Transverse colon (tissue), 4 donors: ENCODE measurements at regions not wholly inside any gene's neighbourhood (a gene's known extent, or its start where the extent isn't known, plus 50 kb on each side); places are given as distances from the start of the nearest gene placed in this dataset.

ENCODE experiments used
- DNase-seq: peaks from one replicate; pipeline ENCODE4 v3.0.0-alpha.2; 2019
- H3K27ac ChIP-seq, 4 donors: fragments of 200-600 bp; sonication (generic); 2 replicates each; pipeline ENCODE4 v1.5.1; 2016 to 2018; ENCODE audit warnings: inconsistent platforms in 4 of 4
- H3K27me3 ChIP-seq: fragments of 200-600 bp; sonication (generic); 2 replicates; pipeline ENCODE4 v1.5.1; 2017; ENCODE audit warnings: inconsistent platforms
- H3K36me3 ChIP-seq, 4 donors: fragments of 200-600 bp; sonication (generic); 2 replicates each; pipeline ENCODE4 v1.5.1; 2017 to 2019; ENCODE audit warnings: inconsistent platforms in 4 of 4
- H3K4me1 ChIP-seq, 4 donors: fragments of 200-600 bp; sonication (generic); 2 replicates each; pipeline ENCODE4 v1.5.1; 2017 to 2020; ENCODE audit warnings: inconsistent platforms in 4 of 4
- H3K4me3 ChIP-seq, 4 donors: fragments of 200-600 bp; sonication (generic); 1 replicate in 1 of 4; 2 replicates in 3 of 4; pipeline versions ENCODE4 v1.5.1 to v1.6.1; 2017 to 2019; ENCODE audit warnings: inconsistent platforms in 4 of 4
- H3K9me3 ChIP-seq, 2 donors: fragments of 200-600 bp; sonication (generic); 2 replicates each; pipeline ENCODE4 v1.5.1; 2017 to 2019; ENCODE audit warnings: inconsistent platforms in 2 of 2
- EP300 ChIP-seq: sonication (generic); formaldehyde crosslinking; IDR thresholded peaks from one replicate; pipeline ENCODE4 v1.6.1; 2017; ENCODE audit warnings: antibody characterized with exemption, low read depth
- POLR2A ChIP-seq: fragments of 450-650 bp; IDR thresholded peaks from one replicate; pipeline ENCODE4 v1.6.1; 2016; ENCODE audit warnings: antibody characterized with exemption, mild to moderate bottlenecking, moderate library complexity
- POLR2AphosphoS5 ChIP-seq, 3 donors: sonication (generic); formaldehyde crosslinking; IDR thresholded peaks; one replicate each; pipeline ENCODE4 v1.6.1; 2016; ENCODE audit warnings: antibody characterized with exemption in 3 of 3
- WGBS, 2 donors: methylation state at CpG; one replicate each; pipeline ENCODE4 v1.1.5; 2018; ENCODE audit warnings: low coverage in 1 of 2; 5-methylcytosine and 5-hydroxymethylcytosine counted together
- in situ Hi-C, 4 donors: fragments of 200-750 bp; cut with MboI; loops; one replicate each; pipeline versions ENCODE4 v1.15.0 to v1.15.1; 2017; ENCODE audit warnings: low sequenced_read_pairs in 3 of 4, low pct_ligation_motif_present in 1 of 4, low pct_unique_long_range_greater_than_20kb in 1 of 4
- intact Hi-C: fragments of 100-400 bp; cut with DNase I; formaldehyde crosslinking; loops from one replicate; pipeline ENCODE4 v1.15.1; 2023; ENCODE audit warnings: low total_unique reads
- TF ChIP-seq, protein P1 (sequence below), 5 experiments: fragments of 200-600 bp in 3 of 5; fragments of 450-650 bp in 2 of 5; sonication (generic) in 3 of 5; IDR thresholded peaks; 1 replicate in 2 of 5; 2 replicates in 3 of 5; pipeline ENCODE4 v1.5.1; 2016 to 2017; ENCODE audit warnings: antibody characterized with exemption in 5 of 5, inconsistent platforms in 3 of 5, mild to moderate bottlenecking in 2 of 5, moderate library complexity in 1 of 5

DNA sequence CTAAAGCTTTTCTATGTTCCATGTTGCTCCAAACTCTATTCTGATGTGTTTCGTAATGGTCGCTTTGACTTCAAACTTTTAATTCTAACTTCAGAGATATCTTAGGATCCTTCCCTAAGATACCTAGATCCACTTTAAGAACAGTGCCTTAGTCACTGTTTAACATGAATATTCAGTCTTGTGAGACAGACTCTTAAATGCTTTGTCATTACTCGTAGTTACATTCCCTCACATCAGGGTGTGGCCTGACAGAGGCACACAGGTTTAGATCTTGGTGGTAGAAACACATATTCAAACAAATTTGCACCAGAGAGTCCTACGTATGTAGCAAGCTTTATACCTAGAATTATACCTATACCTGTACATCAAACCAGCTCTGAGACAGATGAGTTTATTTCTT is 687.0 kb upstream of the C9orf72 start:
- H3K4me1 ChIP-seq = no peaks in the 10 kb centered on the region
- no peaks in the 10 kb centered on the region for H3K27me3 ChIP-seq
- H3K36me3 ChIP-seq = no peaks in the 10 kb centered on the region
- TF ChIP-seq EP300 (no peak), POLR2AphosphoS5 (IDR thresholded peaks at IDR 0.05) (no peak), POLR2A (no peak)
- TF ChIP-seq, protein P1, sequence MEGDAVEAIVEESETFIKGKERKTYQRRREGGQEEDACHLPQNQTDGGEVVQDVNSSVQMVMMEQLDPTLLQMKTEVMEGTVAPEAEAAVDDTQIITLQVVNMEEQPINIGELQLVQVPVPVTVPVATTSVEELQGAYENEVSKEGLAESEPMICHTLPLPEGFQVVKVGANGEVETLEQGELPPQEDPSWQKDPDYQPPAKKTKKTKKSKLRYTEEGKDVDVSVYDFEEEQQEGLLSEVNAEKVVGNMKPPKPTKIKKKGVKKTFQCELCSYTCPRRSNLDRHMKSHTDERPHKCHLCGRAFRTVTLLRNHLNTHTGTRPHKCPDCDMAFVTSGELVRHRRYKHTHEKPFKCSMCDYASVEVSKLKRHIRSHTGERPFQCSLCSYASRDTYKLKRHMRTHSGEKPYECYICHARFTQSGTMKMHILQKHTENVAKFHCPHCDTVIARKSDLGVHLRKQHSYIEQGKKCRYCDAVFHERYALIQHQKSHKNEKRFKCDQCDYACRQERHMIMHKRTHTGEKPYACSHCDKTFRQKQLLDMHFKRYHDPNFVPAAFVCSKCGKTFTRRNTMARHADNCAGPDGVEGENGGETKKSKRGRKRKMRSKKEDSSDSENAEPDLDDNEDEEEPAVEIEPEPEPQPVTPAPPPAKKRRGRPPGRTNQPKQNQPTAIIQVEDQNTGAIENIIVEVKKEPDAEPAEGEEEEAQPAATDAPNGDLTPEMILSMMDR (IDR thresholded peaks at IDR 0.05) = no peak
- 85 to 96% methylated on average over 3 to 4 of the region's 4 CpGs for WGBS, 2 donors
- DNase-seq = no peak
- in situ Hi-C loops (no loop called here), intact Hi-C loops (no loop called here)
- no peaks in the 10 kb centered on the region for H3K9me3 ChIP-seq
- no peak overlapping the region for H3K27ac ChIP-seq
- H3K4me3 ChIP-seq = no peak overlapping the region

DNA sequence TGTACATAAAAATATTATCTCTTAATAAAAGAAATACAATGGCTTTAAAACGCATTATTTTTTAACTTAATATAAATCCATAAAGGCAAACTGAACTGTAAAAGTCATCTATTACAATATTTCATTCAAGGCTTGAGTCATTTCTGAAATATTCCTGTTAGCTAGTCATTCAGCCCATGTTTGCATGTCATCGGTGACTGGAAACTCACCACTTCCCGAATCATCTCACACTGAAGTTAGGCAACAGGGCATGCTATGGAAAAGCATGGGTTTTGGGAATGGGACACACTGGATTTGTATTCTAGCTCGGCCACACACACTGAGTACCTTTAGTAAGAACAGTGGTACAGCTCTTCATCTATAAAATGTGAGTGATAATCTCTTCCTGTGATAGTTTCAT is 691.1 kb upstream of the C9orf72 start:
- Histone ChIP-seq H3K27me3 (no peaks in the 10 kb centered on the region), H3K4me3 (no peak overlapping the region), H3K27ac (no peak overlapping the region), H3K9me3 (no peaks in the 10 kb centered on the region), H3K4me1 (no peaks in the 10 kb centered on the region), H3K36me3 (no peaks in the 10 kb centered on the region)
- intact Hi-C loops (no loop called here), in situ Hi-C loops (no loop called here)
- TF ChIP-seq POLR2AphosphoS5 (IDR thresholded peaks at IDR 0.05) (no peak), POLR2A (no peak), EP300 (no peak)
- TF ChIP-seq, protein P1 (IDR thresholded peaks at IDR 0.05) = no peak
- DNase-seq = no peak
- 82 to 86% methylated on average over 4 of the region's 4 CpGs for WGBS, 2 donors

DNA sequence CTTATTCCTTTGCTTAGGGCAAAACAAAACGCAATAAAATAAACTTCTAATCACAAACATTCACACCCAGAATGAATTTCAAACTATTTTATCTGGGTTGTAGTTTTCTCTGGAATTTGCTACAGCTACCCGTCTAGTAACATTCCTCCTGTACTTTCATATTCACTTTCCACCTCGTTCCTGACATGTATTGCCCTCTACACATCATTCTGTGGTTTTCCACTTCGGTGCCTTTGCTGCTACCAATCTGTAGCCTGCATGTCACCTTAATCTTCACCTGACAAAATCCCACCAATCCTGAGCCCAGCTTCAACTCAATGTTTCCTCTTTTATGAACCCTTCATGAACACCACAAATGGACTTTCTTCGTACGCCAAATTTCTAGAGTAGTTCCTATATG is 694.1 kb upstream of the C9orf72 start:
- intact Hi-C loops = no loop called here
- Histone ChIP-seq H3K9me3 (no peaks in the 10 kb centered on the region), H3K27me3 (no peaks in the 10 kb centered on the region), H3K4me1 (no peaks in the 10 kb centered on the region), H3K27ac (no peak overlapping the region), H3K36me3 (no peaks in the 10 kb centered on the region), H3K4me3 (no peak overlapping the region)
- DNase-seq = no peak
- TF ChIP-seq EP300 = no peak
- TF ChIP-seq POLR2A = no peak
- TF ChIP-seq POLR2AphosphoS5 (IDR thresholded peaks at IDR 0.05) = no peak
- TF ChIP-seq, protein P1 (IDR thresholded peaks at IDR 0.05) = no peak
- in situ Hi-C loops = no loop called here
- WGBS, 2 donors = 70 to 86% methylated on average over 5 to 6 of the region's 6 CpGs

DNA sequence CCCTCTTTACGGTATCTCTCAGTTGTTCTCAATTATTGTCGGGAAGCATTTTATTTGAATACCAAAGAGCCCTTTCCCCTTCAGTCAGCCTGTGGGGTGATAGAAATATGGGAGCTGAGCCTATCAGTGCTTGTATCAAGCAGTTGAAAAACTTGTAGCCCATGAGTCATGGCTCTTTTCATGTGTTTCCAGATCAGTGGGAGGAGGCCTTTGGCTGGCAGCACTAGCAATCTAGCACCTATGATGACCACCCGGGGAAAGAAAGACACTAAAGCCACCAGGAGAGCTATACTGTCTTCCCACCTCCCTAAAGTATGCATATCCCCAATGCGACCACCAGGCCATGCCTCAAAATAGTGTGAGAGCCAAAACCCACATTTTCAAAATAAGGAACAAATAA is 696.9 kb upstream of the C9orf72 start:
- 81 to 100% methylated on average over 2 to 4 of the region's 4 CpGs for WGBS, 2 donors
- Histone ChIP-seq H3K27ac (no peak overlapping the region), H3K4me3 (no peak overlapping the region), H3K27me3 (no peaks in the 10 kb centered on the region), H3K4me1 (no peaks in the 10 kb centered on the region), H3K9me3 (no peaks in the 10 kb centered on the region), H3K36me3 (no peaks in the 10 kb centered on the region)
- in situ Hi-C loops = no loop called here
- intact Hi-C loops = no loop called here
- TF ChIP-seq, protein P1 (IDR thresholded peaks at IDR 0.05) = no peak
- TF ChIP-seq EP300 (no peak), POLR2A (no peak), POLR2AphosphoS5 (IDR thresholded peaks at IDR 0.05) (no peak)
- DNase-seq = no peak
